DMS79 treated with DMSO at 0.1 percent for 48 hours (cell line): ENCODE measurements at regions not wholly inside any gene's neighbourhood (a gene's known extent, or its start where the extent isn't known, plus 50 kb on each side); places are given as distances from the start of the nearest gene placed in this dataset.
"Not testable (repeated sequence)": the region's sequence is repeated elsewhere in the genome, so short reads cannot be mapped to it uniquely, and the experiment has no call there.

Experiments used
- DNase-seq: peaks from one replicate; lab custom pipeline; 2025; lab: John Stamatoyannopoulos, UW

- peak; percentile 11 for DNase-seq
Observed at GRCh38 chr2:15753233-15753798, 161.6 kb downstream of the DDX1 start.

- DNase-seq = no peak
Observed at GRCh38 chr2:15753811-15754702, 162.4 kb downstream of the DDX1 start.

GRCh38 chr2:15754703-15755099 is 163.0 kb downstream of the DDX1 start:
- DNase-seq = no peak

- DNase-seq = no peak
Observed at GRCh38 chr2:15755528-15755927, 163.9 kb downstream of the DDX1 start.

GRCh38 chr2:15756011-15756550 is 164.4 kb downstream of the DDX1 start:
- no peak for DNase-seq

GRCh38 chr2:15756882-15757819 is 165.5 kb downstream of the DDX1 start:
- DNase-seq = no peak

GRCh38 chr2:15757820-15758586 is 166.3 kb downstream of the DDX1 start:
- DNase-seq = no peak

GRCh38 chr2:15758848-15759247 is 167.2 kb downstream of the DDX1 start:
- no peak for DNase-seq

GRCh38 chr2:15759385-15759784 is 167.7 kb downstream of the DDX1 start:
- DNase-seq = no peak

- not testable (repeated sequence) for DNase-seq
Observed at GRCh38 chr2:15759791-15760190, 168.1 kb downstream of the DDX1 start.

GRCh38 chr2:15760232-15760910 is 168.7 kb downstream of the DDX1 start:
- no peak for DNase-seq

GRCh38 chr2:15761056-15761455 is 169.4 kb downstream of the DDX1 start:
- DNase-seq = no peak

- no peak for DNase-seq
Observed at GRCh38 chr2:15761910-15762309, 170.2 kb downstream of the DDX1 start.

- no peak for DNase-seq
Observed at GRCh38 chr2:15762449-15762848, 170.8 kb downstream of the DDX1 start.

GRCh38 chr2:15763106-15763821 is 171.6 kb downstream of the DDX1 start:
- DNase-seq = no peak

- DNase-seq = no peak
Observed at GRCh38 chr2:15763822-15764682, 172.4 kb downstream of the DDX1 start.

- no peak for DNase-seq
Observed at GRCh38 chr2:15764683-15765011, 173.0 kb downstream of the DDX1 start.

- no peak for DNase-seq
Observed at GRCh38 chr2:15765211-15765610, 173.5 kb downstream of the DDX1 start.

GRCh38 chr2:15765686-15766302 is 174.1 kb downstream of the DDX1 start:
- DNase-seq = no peak
